ENCODE measurements at regions not wholly inside any gene's neighbourhood (a gene's known extent, or its start where the extent isn't known, plus 50 kb on each side); places are given as distances from the start of the nearest gene placed in this dataset.
"Not testable (repeated sequence)": the region's sequence is repeated elsewhere in the genome, so short reads cannot be mapped to it uniquely, and the experiment has no call there.

DNA sequence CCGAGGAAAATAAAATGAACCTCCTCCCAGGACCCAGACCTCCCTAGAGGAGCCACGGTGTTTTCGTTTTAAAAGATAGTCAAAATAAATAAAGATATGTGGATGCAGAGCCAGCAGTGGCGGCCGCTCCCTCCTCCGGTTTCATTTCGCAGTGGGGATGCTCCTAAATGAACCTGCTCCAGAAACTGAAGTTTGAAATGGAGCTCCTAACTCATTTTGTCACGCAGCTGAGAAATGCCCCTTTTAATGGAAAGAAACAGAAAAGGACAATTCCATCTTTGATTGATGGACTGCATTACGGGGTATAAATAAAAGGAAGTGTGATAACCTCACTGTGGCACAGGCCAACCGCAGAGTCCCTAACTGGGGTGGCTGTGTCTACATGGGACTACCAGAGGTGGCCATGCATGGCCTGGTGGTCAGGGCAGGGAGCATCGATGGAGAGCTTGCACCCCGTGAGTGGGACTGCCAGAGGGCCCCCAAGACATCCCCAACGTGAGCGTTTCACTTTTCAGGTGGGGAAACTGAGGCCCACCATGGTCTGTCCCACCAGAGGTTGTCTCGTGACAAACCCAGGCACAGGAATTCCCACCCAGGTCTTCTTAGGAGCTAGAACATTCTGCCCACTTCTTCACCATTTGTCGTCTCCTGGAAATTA lies 426.6 kb downstream of the BRD1 start:
- DNase-seq (ENCODE audit: low read depth), result no peak
- TF ChIP-seq, protein P1, sequence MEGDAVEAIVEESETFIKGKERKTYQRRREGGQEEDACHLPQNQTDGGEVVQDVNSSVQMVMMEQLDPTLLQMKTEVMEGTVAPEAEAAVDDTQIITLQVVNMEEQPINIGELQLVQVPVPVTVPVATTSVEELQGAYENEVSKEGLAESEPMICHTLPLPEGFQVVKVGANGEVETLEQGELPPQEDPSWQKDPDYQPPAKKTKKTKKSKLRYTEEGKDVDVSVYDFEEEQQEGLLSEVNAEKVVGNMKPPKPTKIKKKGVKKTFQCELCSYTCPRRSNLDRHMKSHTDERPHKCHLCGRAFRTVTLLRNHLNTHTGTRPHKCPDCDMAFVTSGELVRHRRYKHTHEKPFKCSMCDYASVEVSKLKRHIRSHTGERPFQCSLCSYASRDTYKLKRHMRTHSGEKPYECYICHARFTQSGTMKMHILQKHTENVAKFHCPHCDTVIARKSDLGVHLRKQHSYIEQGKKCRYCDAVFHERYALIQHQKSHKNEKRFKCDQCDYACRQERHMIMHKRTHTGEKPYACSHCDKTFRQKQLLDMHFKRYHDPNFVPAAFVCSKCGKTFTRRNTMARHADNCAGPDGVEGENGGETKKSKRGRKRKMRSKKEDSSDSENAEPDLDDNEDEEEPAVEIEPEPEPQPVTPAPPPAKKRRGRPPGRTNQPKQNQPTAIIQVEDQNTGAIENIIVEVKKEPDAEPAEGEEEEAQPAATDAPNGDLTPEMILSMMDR (conservative IDR thresholded peaks at IDR 0.05; ENCODE audit: low read depth, low read length), result no peak
- no peak overlapping the region for H3K4me3 ChIP-seq (ENCODE audit: low read depth, low read length)

DNA sequence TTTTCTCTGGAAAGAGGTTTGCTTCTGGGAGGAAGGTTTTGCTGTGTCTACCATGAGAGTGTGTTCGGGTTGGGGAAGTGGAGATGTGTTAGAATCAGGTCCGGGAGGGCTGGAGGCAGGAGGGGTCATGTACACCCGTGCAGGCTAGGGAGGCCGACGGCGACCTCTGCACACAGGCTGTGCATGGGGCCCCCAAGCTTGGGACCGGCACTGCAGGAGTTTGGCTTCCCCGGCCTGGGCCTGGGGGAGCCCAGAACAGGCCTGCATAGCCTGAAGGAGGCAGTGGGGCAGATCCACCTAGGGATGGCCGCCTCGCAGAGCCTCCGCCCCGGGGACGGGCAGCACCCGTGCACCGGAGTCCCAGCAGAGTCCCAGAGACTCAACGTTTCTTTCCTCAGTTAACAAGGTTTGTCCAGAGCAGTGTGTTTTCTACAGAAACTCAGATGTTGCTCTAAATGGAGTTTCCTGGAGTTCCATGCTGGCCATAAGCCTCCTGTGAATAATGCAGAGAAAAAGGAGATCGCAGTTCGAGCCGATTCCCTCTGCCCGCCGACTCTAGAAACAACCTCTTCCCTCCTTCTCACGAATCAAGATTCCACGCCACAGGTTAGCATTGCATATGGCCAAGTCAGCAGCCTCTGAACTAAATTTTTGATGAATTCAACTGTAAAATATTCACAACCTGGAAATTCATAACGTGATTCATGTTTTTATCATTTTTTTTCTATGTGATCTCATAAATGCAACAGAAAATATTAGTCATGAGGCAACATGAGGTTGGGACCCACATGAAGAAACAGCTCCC lies 427.3 kb downstream of the BRD1 start:
- TF ChIP-seq, protein P1 (conservative IDR thresholded peaks at IDR 0.05; ENCODE audit: low read depth, low read length), result no peak
- DNase-seq (ENCODE audit: low read depth), result peak; percentile 16
- H3K4me3 ChIP-seq (ENCODE audit: low read depth, low read length), result no peak overlapping the region

DNA sequence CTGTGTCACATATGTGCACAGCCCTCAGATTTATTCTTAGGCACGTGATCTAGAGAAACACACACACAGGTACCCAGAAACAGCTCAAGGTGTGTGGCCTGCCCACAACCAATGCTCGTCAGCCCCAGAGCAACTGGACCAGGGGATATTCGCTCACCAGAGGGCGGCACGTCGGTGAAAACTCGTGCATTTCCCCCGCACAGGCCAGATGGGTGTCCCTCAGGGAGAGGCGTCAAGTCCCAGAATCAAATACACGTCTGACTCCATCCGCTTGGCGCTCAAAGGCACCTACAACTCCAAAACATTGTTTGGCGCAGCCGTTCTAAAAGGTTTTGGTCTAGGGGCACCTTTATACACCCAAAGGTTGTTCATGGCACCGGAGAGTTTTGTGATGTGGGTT lies 429.0 kb downstream of the BRD1 start:
- DNase-seq (ENCODE audit: low read depth), result no peak
- TF ChIP-seq, protein P1 (conservative IDR thresholded peaks at IDR 0.05; ENCODE audit: low read depth, low read length), result no peak
- no peak overlapping the region for H3K4me3 ChIP-seq (ENCODE audit: low read depth, low read length)

DNA sequence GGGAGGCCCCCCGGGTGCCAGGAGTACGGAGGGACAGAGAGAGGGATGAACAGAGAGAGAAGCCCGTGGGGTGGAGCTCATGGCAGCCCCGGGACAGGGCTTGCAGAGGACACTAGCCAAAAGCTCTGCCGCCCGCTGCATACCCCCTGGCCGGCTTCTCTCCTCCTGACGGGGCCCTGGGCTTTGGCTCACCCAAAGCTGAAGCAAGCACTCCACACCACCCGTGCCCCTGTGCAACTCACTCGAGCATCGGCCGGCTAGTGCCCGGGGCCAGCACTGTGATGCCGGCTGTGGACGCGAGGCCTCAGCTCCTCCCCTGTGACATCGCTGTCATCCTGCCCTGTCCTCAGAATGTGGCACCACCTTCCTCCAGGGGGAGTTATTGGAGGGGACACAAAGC lies 429.6 kb downstream of the BRD1 start:
- no peak overlapping the region for H3K4me3 ChIP-seq (ENCODE audit: low read depth, low read length)
- no peak for DNase-seq (ENCODE audit: low read depth)
- TF ChIP-seq, protein P1 (conservative IDR thresholded peaks at IDR 0.05; ENCODE audit: low read depth, low read length), result no peak

- peak; percentile 2 for DNase-seq (ENCODE audit: low read depth)
- TF ChIP-seq, protein P1 (conservative IDR thresholded peaks at IDR 0.05; ENCODE audit: low read depth, low read length), result no peak
- H3K4me3 ChIP-seq (ENCODE audit: low read depth, low read length), result no peak overlapping the region
Measured at GRCh38 chr22:49396817-49397216, 430.9 kb downstream of the BRD1 start.

DNA sequence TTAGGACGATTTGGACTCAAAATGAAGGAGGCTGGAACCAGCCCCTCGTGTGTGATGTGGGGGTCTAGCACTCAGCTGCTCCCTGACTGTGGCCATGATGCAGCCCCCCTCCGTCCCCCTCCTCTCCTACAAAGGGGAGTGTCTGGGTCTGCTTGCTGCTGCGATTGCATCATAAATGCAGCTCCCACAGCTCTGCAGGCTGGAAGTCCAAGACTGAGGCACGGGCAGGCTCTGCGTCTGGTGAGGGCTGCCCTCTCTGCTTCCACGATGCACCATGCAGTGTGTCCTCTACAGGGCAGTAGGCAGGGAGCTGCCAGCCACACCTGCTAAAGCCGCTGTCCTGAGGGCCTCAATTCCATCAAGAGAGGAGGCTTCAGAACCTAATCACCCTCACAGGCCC lies 432.1 kb downstream of the BRD1 start:
- no peak for DNase-seq (ENCODE audit: low read depth)
- TF ChIP-seq, protein P1 (conservative IDR thresholded peaks at IDR 0.05; ENCODE audit: low read depth, low read length), result no peak
- no peak overlapping the region for H3K4me3 ChIP-seq (ENCODE audit: low read depth, low read length)

DNA sequence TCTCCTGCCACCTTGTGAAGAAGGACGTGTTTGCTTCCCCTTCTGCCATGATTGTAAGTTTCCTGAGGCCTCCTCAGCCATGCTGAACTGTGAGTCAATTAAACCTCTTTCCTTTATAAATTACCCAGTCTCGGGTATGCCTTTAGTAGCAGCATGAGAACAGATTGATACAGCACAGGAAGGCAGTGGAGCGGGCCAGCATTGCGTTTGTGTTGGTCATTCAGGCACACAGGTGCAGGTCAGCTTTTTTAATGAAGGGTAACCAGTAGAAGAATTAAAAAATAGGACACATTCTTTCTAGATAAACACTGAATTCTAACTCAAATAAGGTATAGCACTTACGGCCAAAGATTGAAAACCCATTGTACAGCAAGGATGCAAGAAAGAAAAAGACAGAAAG lies 432.6 kb downstream of the BRD1 start:
- not testable (repeated sequence) for DNase-seq (ENCODE audit: low read depth); H3K4me3 ChIP-seq (ENCODE audit: low read depth, low read length)
